ENCODE measurements at regions not wholly inside any gene's neighbourhood (a gene's known extent, or its start where the extent isn't known, plus 50 kb on each side); places are given as distances from the start of the nearest gene placed in this dataset.

GRCh38 chr13:85666356-85666755 is 132.9 kb downstream of the SLITRK6 start:
- no peak for DNase-seq (ENCODE audit: low read depth in 4 of 4, low spot score in 1 of 4)

GRCh38 chr13:85665286-85665685 is 133.9 kb downstream of the SLITRK6 start:
- DNase-seq (ENCODE audit: low read depth in 4 of 4, low spot score in 1 of 4), result no peak

- no peak for DNase-seq (ENCODE audit: low read depth in 4 of 4, low spot score in 1 of 4)
Measured at GRCh38 chr13:85663856-85664255, 135.4 kb downstream of the SLITRK6 start.

GRCh38 chr13:85662186-85662585 is 137.0 kb downstream of the SLITRK6 start:
- DNase-seq (ENCODE audit: low read depth in 4 of 4, low spot score in 1 of 4), result no peak

- DNase-seq (ENCODE audit: low read depth in 4 of 4, low spot score in 1 of 4), result no peak
Measured at GRCh38 chr13:85661675-85662074, 137.5 kb downstream of the SLITRK6 start.

- no peak for DNase-seq (ENCODE audit: low read depth in 4 of 4, low spot score in 1 of 4)
Measured at GRCh38 chr13:85659493-85659892, 139.7 kb downstream of the SLITRK6 start.

GRCh38 chr13:85657942-85658341 is 141.3 kb downstream of the SLITRK6 start:
- no peak for DNase-seq (ENCODE audit: low read depth in 4 of 4, low spot score in 1 of 4)

GRCh38 chr13:85655040-85655439 is 144.2 kb downstream of the SLITRK6 start:
- no peak for DNase-seq (ENCODE audit: low read depth in 4 of 4, low spot score in 1 of 4)

GRCh38 chr13:85654227-85654626 is 145.0 kb downstream of the SLITRK6 start:
- DNase-seq (ENCODE audit: low read depth in 4 of 4, low spot score in 1 of 4), result no peak

- no peak for DNase-seq (ENCODE audit: low read depth in 4 of 4, low spot score in 1 of 4)
Measured at GRCh38 chr13:85653681-85654080, 145.5 kb downstream of the SLITRK6 start.

GRCh38 chr13:85652491-85652890 is 146.7 kb downstream of the SLITRK6 start:
- no peak for DNase-seq (ENCODE audit: low read depth in 4 of 4, low spot score in 1 of 4)

- no peak for DNase-seq (ENCODE audit: low read depth in 4 of 4, low spot score in 1 of 4)
Measured at GRCh38 chr13:85651440-85651839, 147.8 kb downstream of the SLITRK6 start.

- DNase-seq (ENCODE audit: low read depth in 4 of 4, low spot score in 1 of 4), result no peak
Measured at GRCh38 chr13:85650613-85651012, 148.6 kb downstream of the SLITRK6 start.

- no peak for DNase-seq (ENCODE audit: low read depth in 4 of 4, low spot score in 1 of 4)
Measured at GRCh38 chr13:85640727-85641126, 158.5 kb downstream of the SLITRK6 start.

GRCh38 chr13:85638815-85639393 is 160.3 kb downstream of the SLITRK6 start:
- DNase-seq (ENCODE audit: low read depth in 4 of 4, low spot score in 1 of 4), result no peak

- no peak for DNase-seq (ENCODE audit: low read depth in 4 of 4, low spot score in 1 of 4)
Measured at GRCh38 chr13:85638265-85638664, 161.0 kb downstream of the SLITRK6 start.

GRCh38 chr13:85632526-85633195 is 166.6 kb downstream of the SLITRK6 start:
- no peak for DNase-seq (ENCODE audit: low read depth in 4 of 4, low spot score in 1 of 4)

- no peak for DNase-seq (ENCODE audit: low read depth in 4 of 4, low spot score in 1 of 4)
Measured at GRCh38 chr13:85631801-85632200, 167.4 kb downstream of the SLITRK6 start.

- DNase-seq (ENCODE audit: low read depth in 4 of 4, low spot score in 1 of 4), result no peak
Measured at GRCh38 chr13:85626603-85627002, 172.6 kb downstream of the SLITRK6 start.

GRCh38 chr13:85619321-85619720 is 179.9 kb downstream of the SLITRK6 start:
- no peak for DNase-seq (ENCODE audit: low read depth in 4 of 4, low spot score in 1 of 4)

GRCh38 chr13:85618521-85618920 is 180.7 kb downstream of the SLITRK6 start:
- DNase-seq (ENCODE audit: low read depth in 4 of 4, low spot score in 1 of 4), result no peak

GRCh38 chr13:85616275-85616674 is 182.9 kb downstream of the SLITRK6 start:
- DNase-seq (ENCODE audit: low read depth in 4 of 4, low spot score in 1 of 4), result no peak

- no peak for DNase-seq (ENCODE audit: low read depth in 4 of 4, low spot score in 1 of 4)
Measured at GRCh38 chr13:85615031-85615430, 184.2 kb downstream of the SLITRK6 start.

Data from stimulated activated CD4-positive, alpha-beta T cell treated with anti-CD3 and anti-CD28 coated beads, Interleukin-1b, Interleukin-23, amount 100 ng/mL, for 24 hours (primary cell).